IMR-90 (cell line): ENCODE measurements at regions not wholly inside any gene's neighbourhood (a gene's known extent, or its start where the extent isn't known, plus 50 kb on each side); places are given as distances from the start of the nearest gene placed in this dataset.

Experiments
- ATAC-seq: fragments of 200-7000 bp; cut with Tn5 transposase; 2 replicates; pipeline ENCODE4 v1.9.1; 2020; ENCODE audit warnings: low read depth, mild to moderate bottlenecking, moderate library complexity
- BruUV-seq: library from RNA; stranded (reverse); fragments of 400-500 nt; replicated peaks from 2 replicates; lab custom pipeline; 2021; lab: Mats Ljungman, UMichigan
- CTCF ChIA-PET: fragments of 300-600 bp; formaldehyde crosslinking; extraction: SDS; loops from one replicate; lab custom pipeline; 2021; ENCODE audit warnings: antibody characterized with exemption; lab: Yijun Ruan, JAX
- POLR2A ChIA-PET: fragments of 300-600 bp; sonication (Branson Sonifier 250); formaldehyde crosslinking; loops from one replicate; lab custom pipeline; 2022; ENCODE audit warnings: antibody characterized with exemption; ENCODE audit not compliant: unreplicated experiment; lab: Charles Lee
- DNase-seq: peaks from one replicate; pipeline ENCODE4 v3.0.0; 2013
- H2AFZ ChIP-seq: replicated peaks from 2 replicates; pipeline ENCODE3; 2013; ENCODE audit warnings: low read length, mild to moderate bottlenecking; ENCODE audit not compliant: poor library complexity
- H2AK5ac ChIP-seq: 2 replicates; pipeline ENCODE4 v1.6.1; 2013; ENCODE audit warnings: low read depth, low read length, inconsistent platforms
- H2AK9ac ChIP-seq: replicated peaks from 2 replicates; pipeline ENCODE3; 2013; ENCODE audit warnings: mild to moderate bottlenecking, low read depth, low read length, moderate library complexity; ENCODE audit not compliant: poor library complexity
- H2BK120ac ChIP-seq: 2 replicates; pipeline ENCODE4 v1.6.1; 2013; ENCODE audit warnings: low read depth, low read length, inconsistent platforms
- H2BK15ac ChIP-seq: 3 replicates; pipeline ENCODE4 v1.6.1; 2013; ENCODE audit warnings: low read depth, low read length, inconsistent platforms
- H2BK20ac ChIP-seq: 2 replicates; pipeline ENCODE4 v1.6.1; 2013; ENCODE audit warnings: low read depth, mild to moderate bottlenecking, inconsistent platforms, low read length, moderate library complexity
- H2BK5ac ChIP-seq: 2 replicates; pipeline ENCODE4 v1.6.1; 2013; ENCODE audit warnings: mild to moderate bottlenecking, low read depth, low read length, inconsistent platforms; ENCODE audit not compliant: poor library complexity, severe bottlenecking
- H3K14ac ChIP-seq: replicated peaks from 2 replicates; pipeline ENCODE4 v1.6.1; 2013; ENCODE audit warnings: low read depth, low read length, inconsistent platforms
- H3K18ac ChIP-seq: 2 replicates; pipeline ENCODE4 v1.6.1; 2013; ENCODE audit warnings: low read depth, low read length, control low read depth
- H3K23ac ChIP-seq: 2 replicates; pipeline ENCODE4 v1.6.1; 2013; ENCODE audit warnings: low read depth, low read length, inconsistent platforms
- H3K27ac ChIP-seq: 2 replicates; pipeline ENCODE4 v1.5.1; 2013; ENCODE audit warnings: mild to moderate bottlenecking, control low read depth, low read length; ENCODE audit not compliant: insufficient read depth
- H3K27me3 ChIP-seq: 2 replicates; pipeline ENCODE4 v1.6.1; 2013; ENCODE audit warnings: low read length; ENCODE audit not compliant: control insufficient read depth, insufficient read depth
- H3K36me3 ChIP-seq: 2 replicates; pipeline ENCODE4 v1.6.1; 2013; ENCODE audit warnings: low read length, mixed read lengths; ENCODE audit not compliant: control insufficient read depth, insufficient read depth
- H3K4ac ChIP-seq: 2 replicates; pipeline ENCODE4 v1.6.1; 2013; ENCODE audit warnings: low read depth, low read length, inconsistent platforms
- H3K4me1 ChIP-seq: 2 replicates; pipeline ENCODE4 v1.6.1; 2013; ENCODE audit warnings: low read length, mixed read lengths; ENCODE audit not compliant: control insufficient read depth, insufficient read depth
- H3K4me2 ChIP-seq: 2 replicates; pipeline ENCODE4 v1.6.1; 2013; ENCODE audit warnings: low read depth, mild to moderate bottlenecking, control low read depth, low read length, moderate library complexity
- H3K4me3 ChIP-seq: 2 replicates; pipeline ENCODE4 v1.5.1; 2013; ENCODE audit warnings: low read depth, mild to moderate bottlenecking, control low read depth, low read length, moderate library complexity; ENCODE audit not compliant: insufficient read depth
- H3K56ac ChIP-seq: 2 replicates; pipeline ENCODE4 v1.6.1; 2013; ENCODE audit warnings: low read length, inconsistent platforms; ENCODE audit not compliant: insufficient read depth; ENCODE audit errors: extremely low read depth
- H3K79me1 ChIP-seq, 2 experiments: 2 replicates each; pipeline ENCODE4 v1.6.1; 2013; ENCODE audit warnings: low read length in 2 of 2, inconsistent platforms in 1 of 2, low read depth in 1 of 2
- H3K9ac ChIP-seq: 2 replicates; pipeline ENCODE4 v1.6.1; 2013; ENCODE audit warnings: low read depth, low read length, control low read depth
- H3K9me1 ChIP-seq: 2 replicates; pipeline ENCODE4 v1.6.1; 2013; ENCODE audit warnings: low read length, inconsistent platforms; ENCODE audit not compliant: insufficient read depth
- H3K9me3 ChIP-seq: 2 replicates; pipeline ENCODE4 v1.6.1; 2013; ENCODE audit warnings: low read length; ENCODE audit not compliant: control insufficient read depth, insufficient read depth
- H4K20me1 ChIP-seq: 2 replicates; pipeline ENCODE4 v1.6.1; 2013; ENCODE audit warnings: low read length, inconsistent platforms; ENCODE audit not compliant: insufficient read depth
- H4K5ac ChIP-seq: 2 replicates; pipeline ENCODE4 v1.6.1; 2013; ENCODE audit warnings: mild to moderate bottlenecking, low read depth, low read length, control low read depth
- H4K8ac ChIP-seq, 2 experiments: 2 replicates each; pipeline ENCODE4 v1.6.1; 2013; ENCODE audit warnings: low read depth in 2 of 2, low read length in 2 of 2, control low read depth in 1 of 2, inconsistent platforms in 1 of 2
- H4K91ac ChIP-seq: 2 replicates; pipeline ENCODE4 v1.6.1; 2013; ENCODE audit warnings: low read depth, low read length, inconsistent platforms; ENCODE audit not compliant: insufficient read depth
- BHLHE40 ChIP-seq: fragments of 150-350 bp; IDR thresholded peaks from 2 replicates; pipeline ENCODE4 v1.6.1; 2016; ENCODE audit warnings: mild to moderate bottlenecking, low read depth, low read length
- CEBPB ChIP-seq: IDR thresholded peaks from 2 replicates; pipeline ENCODE4 v1.6.1; 2012; ENCODE audit warnings: low read depth, low read length, improper control_type of control experiment
- ELK1 ChIP-seq: fragments of 150-350 bp; IDR thresholded peaks from 2 replicates; pipeline ENCODE4 v1.6.1; 2016; ENCODE audit warnings: low read depth, mild to moderate bottlenecking, low read length, moderate library complexity, borderline replicate concordance
- FOS ChIP-seq: fragments of 150-350 bp; IDR thresholded peaks from 2 replicates; pipeline ENCODE4 v1.6.1; 2016; ENCODE audit warnings: low read depth, low read length
- MAFK ChIP-seq: IDR thresholded peaks from 2 replicates; pipeline ENCODE4 v1.6.1; 2012; ENCODE audit warnings: low read depth, low read length, improper control_type of control experiment
- MAZ ChIP-seq: IDR thresholded peaks from 2 replicates; pipeline ENCODE4 v1.6.1; 2012; ENCODE audit warnings: low read depth, mild to moderate bottlenecking, low read length, improper control_type of control experiment, moderate library complexity, borderline replicate concordance
- MXI1 ChIP-seq: IDR thresholded peaks from 2 replicates; pipeline ENCODE4 v1.6.1; 2012; ENCODE audit warnings: low read depth, mild to moderate bottlenecking, low read length, moderate library complexity, borderline replicate concordance
- NFE2L2 ChIP-seq: fragments of 150-350 bp; IDR thresholded peaks from 2 replicates; pipeline ENCODE4 v1.6.1; 2016; ENCODE audit warnings: low read depth, mild to moderate bottlenecking, low read length
- POLR2A ChIP-seq: IDR thresholded peaks from 2 replicates; pipeline ENCODE4 v1.6.1; 2012; ENCODE audit warnings: mild to moderate bottlenecking, low read depth, low read length
- RAD21 ChIP-seq: IDR thresholded peaks from 2 replicates; pipeline ENCODE4 v1.6.1; 2012; ENCODE audit warnings: low read length, improper control_type of control experiment
- RFX5 ChIP-seq: IDR thresholded peaks from 2 replicates; pipeline ENCODE4 v1.8.0; 2012; ENCODE audit warnings: low read depth, mild to moderate bottlenecking, low read length, moderate library complexity
- USF2 ChIP-seq: fragments of 150-350 bp; IDR thresholded peaks from 2 replicates; pipeline ENCODE4 v1.6.1; 2017; ENCODE audit warnings: mild to moderate bottlenecking, antibody characterized with exemption, low read length, low read depth
- WGBS, 2 experiments: methylation state at CpG; one replicate each; pipeline versions ENCODE4 v1.1.5 to v1.1.7; 2013; ENCODE audit warnings: missing lambda C conversion rate in 2 of 2; ENCODE audit not compliant: insufficient read length in 1 of 2; ENCODE audit errors: extremely low coverage in 2 of 2; 5-methylcytosine and 5-hydroxymethylcytosine counted together
- dilution Hi-C: fragments of 300-500 bp; cut with HindIII; formaldehyde crosslinking; loops from one replicate; pipeline ENCODE4 v1.14.3; 2018; ENCODE audit warnings: low sequenced_read_pairs; ENCODE audit not compliant: unreplicated experiment
- in situ Hi-C: fragments of 300-500 bp; cut with MboI; formaldehyde crosslinking; loops from 3 replicates; pipeline ENCODE4 v1.14.3; 2019; ENCODE audit warnings: low sequenced_read_pairs, inconsistent platforms, mixed read lengths
- intact Hi-C: fragments of 100-400 bp; cut with micrococcal nuclease; formaldehyde crosslinking; loops from 2 replicates; pipeline ENCODE4 v1.10.0; 2022

- CTCF ChIA-PET, result no interaction called here
- peak overlapping the region; percentile 61; the same call in 1 of the 3 replicates for H2BK15ac ChIP-seq
- H3K4me1 ChIP-seq, result peaks cover 17% of the 10 kb centered on the region
- no peak overlapping the region for H3K18ac ChIP-seq
- no peak for TF ChIP-seq MAFK
- no peak for TF ChIP-seq RFX5
- TF ChIP-seq ELK1, result no peak
- no peak for TF ChIP-seq CEBPB
- TF ChIP-seq FOS, result no peak
- no peak for TF ChIP-seq POLR2A
- TF ChIP-seq MAZ, result no peak
- no peak for TF ChIP-seq NFE2L2
- no peak for TF ChIP-seq RAD21
- TF ChIP-seq MXI1, result no peak
- TF ChIP-seq USF2, result no peak
- TF ChIP-seq BHLHE40, result no peak
- H3K23ac ChIP-seq, result no peak overlapping the region
- DNase-seq (no peak), ATAC-seq (no peak)
- H4K20me1 ChIP-seq, result no peaks in the 10 kb centered on the region
- H2BK20ac ChIP-seq, result peak overlapping the region; percentile 78
- H3K9me1 ChIP-seq, result peaks cover 24% of the 10 kb centered on the region
- H2AFZ ChIP-seq, result peak overlapping the region; percentile 27
- H3K4me3 ChIP-seq, result no peak overlapping the region
- peak overlapping the region; percentile 3 for H2AK9ac ChIP-seq
- in situ Hi-C loops (loop anchor here (5.0 to 10.0 kb wide), 3 partner anchors 153 to 446 kb away; no protein-coding TSS in a partner anchor), dilution Hi-C loops (no loop called here), intact Hi-C loops (loop anchor here (2.0 to 10.0 kb wide), 6 partner anchors 151 to 439 kb away; partner anchors contain the start of gene FOXF1)
- no peak overlapping the region for H3K4me2 ChIP-seq
- H3K4ac ChIP-seq, result peak overlapping the region; percentile 82
- peak overlapping the region; percentile 78 for H2BK120ac ChIP-seq
- H4K5ac ChIP-seq, result no peak overlapping the region
- peak overlapping the region; percentile 33 to 65; a peak in 1 of 4 replicates for H4K8ac ChIP-seq
- 100% methylated on average over 1 of the region's 12 CpGs; no CpG with 5 or more reads in 1 of the 2 experiments for WGBS, 2 experiments
- H3K79me1 ChIP-seq, result peaks cover 6 to 31% of the 10 kb centered on the region in 2 experiments; a peak in 3 of 4 replicates
- 0 out of 2 replicates have a peak overlapping the region, but pooled peaks have one; percentile 12 for H3K14ac ChIP-seq
- peak overlapping the region; percentile 61 for H2AK5ac ChIP-seq
- peak overlapping the region; percentile 73 for H4K91ac ChIP-seq
- H3K27ac ChIP-seq, result no peak overlapping the region
- H3K36me3 ChIP-seq, result no peaks in the 10 kb centered on the region
- POLR2A ChIA-PET, result interaction anchor here (1.0 kb wide), 1 partner anchor 438 kb away, joined by 4 read pairs; the partner anchor contains the start of gene FOXF1
- H3K9me3 ChIP-seq, result no peaks in the 10 kb centered on the region
- no TSS peak for BruUV-seq
- peak overlapping the region; percentile 13 for H2BK5ac ChIP-seq
- H3K56ac ChIP-seq, result no peak overlapping the region
- no peaks in the 10 kb centered on the region for H3K27me3 ChIP-seq
- H3K9ac ChIP-seq, result no peak overlapping the region
These were observed 172.8 kb downstream of the IRF8 start for GRCh38 chr16:86071611-86072240.
